NCI-H524 treated with DMSO at 0.1 percent for 48 hours (cell line): ENCODE measurements at regions not wholly inside any gene's neighbourhood (a gene's known extent, or its start where the extent isn't known, plus 50 kb on each side); places are given as distances from the start of the nearest gene placed in this dataset.

Experiments
- DNase-seq: peaks from one replicate; lab custom pipeline; 2025; lab: John Stamatoyannopoulos, UW

DNA sequence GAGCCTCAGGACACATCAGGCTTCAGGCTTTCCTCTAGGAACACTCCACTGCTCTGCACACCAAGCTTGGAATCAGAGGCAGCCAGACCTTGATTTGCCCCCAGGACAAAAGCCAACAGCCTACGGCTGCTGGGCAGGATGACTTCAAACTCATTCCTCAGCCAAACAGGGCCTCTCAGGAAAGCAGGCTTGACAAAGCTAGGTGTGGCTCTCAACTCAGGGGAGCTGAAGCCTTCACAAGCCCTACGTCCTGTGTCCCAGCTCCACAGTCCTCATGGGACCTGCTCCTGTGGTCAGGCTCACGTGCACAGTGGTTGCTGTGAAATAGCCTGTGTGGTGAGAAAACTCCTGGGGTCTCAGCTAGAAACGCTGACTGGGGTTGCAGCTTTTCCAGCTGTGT, 398.9 kb upstream of the ZNF507 start:
- no peak for DNase-seq

DNA sequence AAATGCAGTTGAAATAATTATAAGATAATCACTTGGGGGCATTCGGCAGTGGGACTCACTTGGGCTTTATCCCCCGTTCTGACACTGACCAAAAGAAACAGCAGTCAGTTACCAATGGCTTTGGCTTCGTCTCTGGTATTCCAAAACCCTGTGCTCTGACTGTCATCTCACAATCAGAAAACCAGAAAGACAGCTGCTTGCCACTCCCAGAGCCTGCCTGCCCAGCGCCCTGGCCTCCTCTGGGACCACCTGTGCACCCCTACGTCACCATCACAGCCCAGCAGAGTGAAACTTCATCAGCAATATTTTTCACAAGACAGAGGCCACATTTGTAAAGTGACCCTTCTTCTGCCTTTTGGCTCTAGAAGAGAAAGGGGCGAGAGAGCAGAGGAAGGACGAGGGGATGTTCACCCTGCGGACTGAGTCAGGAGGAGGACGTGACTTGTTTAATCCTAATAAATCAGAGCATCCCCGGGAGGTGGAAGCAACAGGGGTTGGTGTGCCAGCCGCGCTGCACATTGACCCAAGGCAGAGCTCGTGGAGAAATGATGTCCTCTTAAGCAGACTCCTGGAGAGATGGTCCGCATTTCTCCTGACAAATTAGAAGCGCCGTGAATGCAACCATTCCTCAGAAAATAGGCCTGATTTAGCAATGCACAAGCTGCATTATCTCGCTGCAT, 397.8 kb upstream of the ZNF507 start:
- no peak for DNase-seq

DNA sequence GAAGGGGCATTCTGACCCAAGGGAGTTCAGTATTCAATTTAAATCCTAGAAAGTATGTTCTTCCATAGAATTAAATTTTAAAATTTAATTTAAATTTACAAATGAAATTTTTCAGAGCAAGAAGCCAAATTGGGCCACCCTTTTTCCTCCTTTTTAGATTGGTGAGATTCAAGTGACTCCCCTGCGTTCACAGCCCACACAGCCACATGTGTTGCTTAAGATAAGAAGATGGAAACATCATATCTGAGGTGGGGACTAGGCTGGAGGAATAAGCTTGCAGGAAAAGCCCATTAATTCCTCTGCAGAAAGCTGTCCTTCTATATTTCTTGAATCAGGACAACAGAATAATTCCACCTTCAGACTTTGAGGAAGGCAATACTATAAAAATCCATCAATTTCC, 392.7 kb upstream of the ZNF507 start:
- no peak for DNase-seq

DNA sequence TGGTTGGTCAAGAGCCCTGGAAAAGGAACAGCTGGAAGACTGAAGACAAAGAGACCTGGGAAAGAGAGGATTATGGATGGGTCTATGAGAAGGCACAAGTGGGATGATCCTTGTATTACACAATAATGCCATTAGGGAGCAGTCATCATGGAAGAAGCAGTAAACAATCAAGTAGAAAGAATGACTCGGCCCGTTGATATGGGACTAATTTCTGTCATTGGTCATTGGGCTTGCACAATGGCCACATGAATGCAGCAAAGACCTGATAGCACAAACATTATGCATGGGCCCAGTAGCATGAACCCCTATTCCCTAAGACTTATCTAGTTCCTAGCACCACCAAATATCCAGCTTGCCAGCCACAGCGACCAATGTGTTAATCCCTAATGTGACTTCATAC, 390.3 kb upstream of the ZNF507 start:
- no peak for DNase-seq

DNA sequence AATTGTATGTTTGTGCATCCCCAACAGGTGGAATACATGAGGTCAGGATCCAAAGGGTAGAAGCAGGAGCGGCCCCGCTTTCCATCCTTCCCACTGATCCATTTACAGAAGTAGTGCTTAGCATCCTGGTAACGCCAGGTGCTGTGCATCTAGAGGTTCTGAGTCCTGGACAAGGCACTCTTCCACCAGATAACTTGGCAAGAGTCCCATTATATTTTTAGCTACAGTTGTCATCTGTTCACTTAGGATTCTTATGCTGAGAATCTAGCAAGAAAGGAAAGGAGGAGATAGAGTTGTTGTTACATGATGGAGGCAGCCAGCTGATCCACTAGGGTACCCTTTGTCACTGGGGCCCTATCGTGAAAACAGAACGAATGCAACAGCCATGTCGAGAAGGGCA, 389.5 kb upstream of the ZNF507 start:
- no peak for DNase-seq

DNA sequence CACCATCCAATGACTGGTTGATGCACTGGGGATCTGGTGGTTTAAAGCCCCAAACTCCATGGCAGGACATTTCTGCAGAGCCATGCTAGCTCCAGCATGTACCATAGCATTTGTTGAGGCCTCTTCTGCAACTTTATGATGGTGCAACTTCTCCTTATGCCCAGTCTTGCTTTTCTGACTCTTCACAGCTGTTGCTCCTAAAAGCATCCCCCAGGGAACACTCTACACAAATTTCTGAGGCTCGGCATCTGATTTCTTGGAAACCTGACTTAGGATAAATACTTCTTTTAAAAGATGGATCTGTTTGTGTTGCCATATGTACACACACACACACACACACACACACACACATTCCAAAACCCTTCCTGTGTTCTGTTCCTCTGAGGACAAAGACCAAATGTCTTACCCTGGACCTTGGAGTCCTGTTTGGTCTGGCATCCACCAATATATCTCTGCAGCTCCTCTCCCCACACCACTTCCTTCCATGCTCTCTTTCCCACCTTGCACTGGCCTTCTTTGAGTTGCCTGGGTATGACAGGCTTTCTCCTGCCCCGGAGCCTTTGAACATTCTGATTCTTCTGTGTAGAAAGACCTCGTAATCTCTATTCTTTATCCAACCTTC, 388.5 kb upstream of the ZNF507 start:
- DNase-seq: no peak

DNA sequence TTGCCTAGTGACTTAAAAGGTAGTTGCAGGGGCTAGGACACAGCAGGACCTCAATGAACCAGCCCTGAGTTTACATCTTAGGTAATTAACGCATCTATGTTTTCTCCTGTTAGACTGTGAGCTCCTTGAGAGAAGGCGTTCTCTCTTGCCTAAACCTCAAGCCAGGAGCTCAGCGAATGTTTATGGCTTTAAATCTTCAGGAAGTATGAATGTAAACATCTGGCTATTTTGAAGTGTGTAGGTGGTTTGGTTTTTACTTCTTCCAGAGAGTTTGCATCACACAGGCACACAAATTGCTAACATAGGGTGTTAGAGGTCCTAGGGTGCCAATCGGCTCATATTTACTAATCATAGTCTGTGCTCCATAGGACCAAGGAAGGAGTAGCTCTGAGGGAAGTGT, 387.7 kb upstream of the ZNF507 start:
- DNase-seq: no peak

DNA sequence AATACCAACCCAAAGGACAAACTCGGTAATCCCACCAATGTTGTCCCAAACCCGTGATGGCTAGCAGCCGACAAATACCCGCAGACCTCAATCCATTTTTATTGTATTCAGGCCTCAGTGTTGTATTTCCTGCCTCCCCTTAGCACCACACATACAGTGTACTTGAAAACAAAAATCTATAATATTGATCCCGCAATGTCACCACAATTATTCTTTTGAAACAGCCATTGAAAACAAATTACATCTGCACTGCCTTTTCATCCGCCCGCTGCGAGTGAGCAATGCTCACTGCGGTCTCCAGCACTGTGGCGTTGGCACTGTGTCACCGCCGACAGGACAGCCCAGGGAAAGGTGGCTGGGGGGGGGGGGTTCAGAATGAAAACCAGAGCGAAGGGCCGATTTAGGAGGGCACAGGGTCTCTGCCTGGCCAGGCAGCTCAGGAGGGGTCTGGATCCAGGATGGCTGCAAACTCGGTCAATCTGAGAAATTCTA, 385.8 kb upstream of the ZNF507 start:
- DNase-seq: no peak

DNA sequence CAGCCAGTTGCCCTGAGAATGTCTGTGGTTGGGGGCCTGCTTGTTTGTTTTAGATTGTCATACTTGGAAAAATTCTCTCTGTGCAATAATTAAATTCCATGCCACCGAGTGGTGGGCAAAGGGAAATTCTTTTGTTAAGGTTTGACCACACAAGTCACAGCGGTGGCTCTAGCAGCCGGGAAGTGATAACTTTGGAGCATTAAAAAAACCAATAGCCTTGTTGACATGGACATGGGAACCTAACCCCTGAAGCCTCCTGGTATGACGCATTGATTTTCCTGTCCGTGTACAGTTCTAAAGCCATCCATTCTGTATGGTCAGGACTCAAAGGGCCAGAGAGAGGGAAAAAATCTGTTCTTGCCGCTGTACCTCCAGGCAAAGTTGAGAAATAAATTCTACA, 384.9 kb upstream of the ZNF507 start:
- no peak for DNase-seq

DNA sequence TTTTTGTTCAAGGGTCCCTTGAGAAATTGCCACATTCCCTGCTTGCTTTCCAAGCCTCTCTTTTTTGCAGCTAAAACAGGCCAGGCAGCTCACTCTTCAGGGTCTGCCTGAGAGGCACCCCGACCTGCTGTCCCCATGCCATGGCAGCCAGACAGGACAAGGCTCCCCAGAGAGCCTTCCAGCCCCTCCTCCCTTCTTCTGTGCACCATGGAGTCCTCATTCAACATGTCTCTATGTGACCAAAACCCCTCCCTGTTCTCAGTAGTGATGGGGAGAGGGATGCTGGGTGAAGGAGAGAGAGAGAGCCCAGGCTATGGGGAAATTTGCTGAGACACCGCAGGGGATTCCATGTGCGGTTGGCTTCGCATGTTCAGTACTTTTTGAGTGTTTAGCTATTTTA, 384.2 kb upstream of the ZNF507 start:
- DNase-seq: no peak

DNA sequence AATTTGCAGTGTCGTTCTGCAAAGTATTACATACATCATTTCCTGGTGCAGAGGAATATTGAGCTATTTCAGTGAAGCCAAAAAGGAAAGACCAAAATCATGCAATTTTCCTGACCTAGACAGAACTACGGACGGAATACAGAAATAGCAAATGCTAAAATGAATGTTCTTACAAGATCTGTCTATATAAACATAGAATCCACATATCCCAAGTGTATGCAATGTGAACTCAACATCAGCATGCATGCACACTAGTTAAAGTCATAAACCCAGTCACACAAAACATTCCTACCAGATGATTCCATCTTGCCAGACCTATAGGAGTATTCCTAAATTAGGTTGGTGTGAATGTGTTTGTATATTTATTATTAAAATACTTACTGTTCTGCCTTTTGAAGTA, 383.7 kb upstream of the ZNF507 start:
- DNase-seq: no peak

DNA sequence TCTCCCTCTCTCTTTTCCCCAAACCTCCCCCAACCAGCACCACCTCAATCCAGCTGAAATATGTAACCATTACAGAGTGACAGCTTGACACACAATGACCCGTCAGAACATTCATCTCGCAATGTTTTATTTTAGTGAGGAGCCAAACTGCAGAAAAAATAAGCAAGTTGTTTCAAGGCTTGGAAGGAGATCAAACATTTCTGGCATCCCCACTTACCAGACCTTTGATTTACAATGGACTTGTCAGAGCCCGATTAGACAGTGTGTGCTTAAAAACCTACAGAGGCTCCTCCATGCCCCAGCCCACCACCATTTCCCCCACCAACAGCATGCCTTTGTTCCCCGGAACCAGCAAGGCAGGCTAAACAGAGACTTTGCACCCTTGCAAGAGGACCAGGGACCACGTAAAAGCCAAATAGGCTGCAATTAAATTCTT, 382.8 kb upstream of the ZNF507 start:
- DNase-seq: no peak

DNA sequence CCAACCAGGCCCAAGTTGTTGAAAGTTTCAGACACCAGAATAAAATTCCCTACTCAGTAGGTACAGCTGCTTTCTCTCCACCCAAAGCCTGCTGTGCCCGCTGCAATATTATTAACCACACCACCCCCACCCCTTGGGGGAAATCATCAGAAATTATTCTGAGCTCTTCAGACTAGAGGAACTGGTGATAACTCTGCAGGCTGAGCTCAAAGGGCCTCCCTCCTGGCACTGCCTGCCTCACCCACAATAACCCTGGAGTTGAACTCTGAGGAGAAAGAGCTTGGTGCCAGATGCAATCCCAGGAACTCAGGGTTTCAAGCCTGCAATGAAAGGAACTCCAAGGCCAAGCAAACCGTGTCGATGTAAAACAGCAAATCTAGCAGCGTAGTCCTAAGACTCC, 381.7 kb upstream of the ZNF507 start:
- DNase-seq: no peak

DNA sequence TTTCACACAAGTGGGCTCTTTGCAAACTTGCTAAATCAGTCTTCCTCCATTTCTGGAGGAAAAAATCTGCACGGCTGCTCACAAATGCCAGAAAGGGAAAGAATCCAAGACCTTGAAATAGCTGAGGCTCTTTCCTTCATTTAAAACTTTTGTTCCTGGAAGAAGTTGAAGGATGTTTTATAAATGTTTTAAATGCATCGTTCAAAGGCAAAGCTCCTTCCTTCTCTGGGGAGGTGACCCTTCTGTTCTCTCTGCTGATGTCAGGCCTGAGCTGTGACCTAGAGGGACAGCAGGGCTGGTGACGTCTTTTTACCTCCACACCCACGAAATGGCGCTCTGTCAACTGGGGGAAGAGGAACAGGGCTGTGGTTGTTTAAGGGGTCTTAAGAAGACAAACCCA, 376.4 kb upstream of the ZNF507 start:
- DNase-seq: no peak

DNA sequence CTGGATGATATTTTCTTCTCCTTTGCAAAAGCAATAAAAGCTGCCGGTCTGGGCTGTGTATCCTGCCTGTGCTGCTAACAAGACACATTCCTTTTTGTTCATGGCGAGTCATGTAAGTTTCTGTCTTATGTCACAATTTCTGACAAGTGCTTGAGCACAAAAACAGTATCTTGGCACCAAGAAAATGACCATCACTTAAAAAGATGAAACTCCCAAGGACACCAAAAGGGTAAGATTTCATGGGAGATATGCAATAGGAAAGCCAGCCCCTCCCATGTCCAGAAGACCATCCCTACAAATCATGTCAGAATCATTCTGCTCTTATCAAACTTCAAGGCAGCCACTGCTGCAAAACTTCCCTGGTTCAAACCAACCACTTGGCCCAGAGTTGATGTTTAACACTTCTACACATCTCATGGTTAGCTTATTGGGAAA, 375.4 kb upstream of the ZNF507 start:
- DNase-seq: no peak

DNA sequence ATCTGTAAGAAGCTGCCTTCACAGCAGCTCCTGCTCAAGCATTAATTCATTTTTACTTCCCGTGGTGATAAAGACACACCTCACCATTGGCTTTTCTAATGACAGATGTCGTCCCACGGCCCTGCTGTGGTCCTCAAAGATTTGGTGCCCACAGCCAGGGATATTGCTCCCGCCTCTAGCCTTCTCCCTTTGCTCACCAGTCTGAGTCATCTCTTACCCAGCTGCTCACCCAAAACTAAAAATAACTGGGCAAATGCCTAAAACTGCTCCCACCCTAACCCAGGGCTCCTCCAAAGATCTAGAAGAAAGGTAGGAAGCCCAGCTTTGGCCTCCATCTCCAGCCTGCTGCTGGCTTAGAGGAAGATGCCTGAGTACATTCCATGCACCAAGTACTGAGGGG, 371.1 kb upstream of the ZNF507 start:
- no peak for DNase-seq

DNA sequence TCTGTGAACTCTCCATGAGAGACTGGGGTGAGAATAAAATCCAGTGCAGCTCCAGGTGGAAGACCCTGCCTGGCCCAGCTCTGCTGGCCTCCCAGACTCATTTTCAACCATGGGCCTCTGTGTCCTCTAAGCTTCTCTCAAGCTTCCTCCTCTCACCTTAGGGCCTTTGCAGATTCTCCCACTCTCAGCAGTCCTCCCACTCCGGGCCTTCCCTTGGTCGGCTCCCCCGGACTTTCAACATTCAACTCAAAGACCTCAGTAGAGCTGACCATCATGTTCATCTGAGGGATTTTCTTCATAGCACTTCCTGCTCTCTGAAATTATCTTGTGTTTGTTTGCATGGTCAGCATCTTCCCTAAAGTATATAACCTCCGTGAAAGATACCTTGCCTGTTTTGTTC, 370.5 kb upstream of the ZNF507 start:
- no peak for DNase-seq

DNA sequence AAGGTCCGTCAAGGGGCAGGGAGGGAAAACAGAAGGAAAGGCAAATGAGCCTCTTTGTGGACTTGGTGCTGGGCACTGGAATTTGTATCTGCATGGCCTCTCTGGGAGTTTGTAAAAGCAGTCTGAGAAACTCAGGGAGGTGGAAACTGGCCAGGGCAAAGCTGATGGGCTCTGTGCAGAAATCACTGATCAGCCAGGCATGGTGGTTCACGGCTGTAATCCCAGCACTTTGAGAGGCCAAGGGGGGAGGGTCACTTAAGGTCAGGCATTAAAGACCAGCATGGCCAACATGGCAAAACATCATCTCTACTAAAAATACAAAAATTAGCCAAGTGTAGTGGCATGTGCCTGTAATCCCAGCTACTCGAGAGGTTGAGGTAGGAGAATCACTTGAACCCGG, 369.9 kb upstream of the ZNF507 start:
- no peak for DNase-seq

DNA sequence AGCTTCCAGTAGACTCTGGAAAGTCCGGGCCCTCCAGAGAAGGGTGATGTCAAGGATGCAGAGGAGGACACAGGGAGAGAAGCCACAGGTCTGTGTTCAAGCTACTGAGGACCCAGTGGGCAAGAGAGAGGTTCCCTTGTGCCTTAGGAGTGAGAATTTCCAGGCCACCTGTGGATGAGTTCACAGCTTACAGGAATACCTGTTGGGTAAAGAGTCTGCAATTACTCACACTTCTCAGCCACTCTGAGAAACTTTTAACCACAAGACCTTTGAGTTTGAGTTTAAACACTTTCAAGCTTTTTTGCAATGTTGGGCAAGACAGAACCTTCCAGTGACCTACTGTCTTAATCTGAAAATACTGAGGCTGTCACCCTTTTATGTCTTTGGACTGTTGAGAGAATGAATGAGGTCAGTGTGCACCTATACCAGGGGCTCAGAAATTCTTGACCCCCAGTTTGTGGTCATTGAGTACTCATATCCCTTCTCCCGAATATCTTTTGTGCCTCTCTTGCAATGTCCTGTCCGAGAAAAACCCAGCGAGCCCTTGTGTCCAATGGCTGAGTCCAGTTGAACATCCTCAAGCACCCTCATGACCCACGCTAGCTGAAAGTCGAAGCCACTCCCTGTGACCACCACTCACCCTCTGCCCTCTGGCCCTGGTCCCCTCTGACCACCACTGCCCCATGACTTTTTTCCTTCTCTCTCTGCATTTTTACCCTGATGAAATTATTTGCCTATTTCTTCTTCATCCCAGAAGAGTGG, 368.5 kb upstream of the ZNF507 start:
- DNase-seq: no peak

DNA sequence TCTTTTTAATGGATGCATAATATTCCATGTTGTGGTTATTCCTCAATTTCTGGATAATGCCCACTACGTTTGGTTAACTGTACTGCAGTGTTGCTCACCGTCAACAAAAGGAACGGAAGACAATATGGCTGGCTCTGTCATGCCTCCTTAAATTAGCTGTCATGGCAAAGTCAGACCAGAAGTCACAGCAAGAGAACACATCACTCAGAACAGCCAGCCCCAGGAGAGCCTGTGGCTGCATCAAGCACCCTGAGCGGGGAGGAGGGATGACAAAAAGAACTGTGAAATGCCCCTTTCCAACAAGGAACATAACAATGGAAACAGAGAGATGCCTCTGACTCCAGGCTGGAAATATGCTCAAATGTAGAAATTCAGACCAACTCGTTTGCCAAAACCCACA, 366.0 kb upstream of the ZNF507 start:
- no peak for DNase-seq

DNA sequence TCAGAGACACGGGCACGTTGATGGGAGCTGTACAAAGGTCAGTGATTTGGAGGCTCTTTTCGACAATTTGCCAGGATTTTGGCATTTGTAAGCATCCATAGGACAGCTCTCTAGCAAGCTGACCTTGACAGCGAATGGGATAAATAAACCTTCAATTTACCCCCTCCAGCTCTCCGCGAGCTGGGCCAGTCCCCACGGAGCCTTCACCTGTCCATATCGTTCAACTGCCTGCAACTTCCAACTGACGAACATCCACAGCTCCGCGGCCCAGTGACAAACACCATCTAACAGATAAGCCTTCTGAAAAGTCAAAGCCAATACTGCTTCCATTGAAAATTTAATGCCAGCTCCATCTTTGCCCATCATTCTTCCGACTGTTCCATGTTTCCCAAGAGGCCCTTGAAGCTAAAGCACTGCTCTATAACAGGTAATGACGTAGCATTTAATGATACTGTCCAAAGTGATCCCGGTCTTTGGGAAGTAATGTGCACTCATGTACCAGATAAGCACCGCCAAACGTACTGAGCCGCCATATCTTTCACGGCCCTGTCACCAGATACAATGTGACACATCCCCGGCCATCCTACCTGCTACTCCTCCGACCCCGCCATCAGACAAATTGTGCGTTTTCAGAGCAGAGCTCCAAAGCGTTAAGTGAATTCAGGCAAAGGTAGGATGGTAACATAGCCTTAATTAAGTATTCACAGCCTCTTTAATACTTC, 365.3 kb upstream of the ZNF507 start:
- no peak for DNase-seq

DNA sequence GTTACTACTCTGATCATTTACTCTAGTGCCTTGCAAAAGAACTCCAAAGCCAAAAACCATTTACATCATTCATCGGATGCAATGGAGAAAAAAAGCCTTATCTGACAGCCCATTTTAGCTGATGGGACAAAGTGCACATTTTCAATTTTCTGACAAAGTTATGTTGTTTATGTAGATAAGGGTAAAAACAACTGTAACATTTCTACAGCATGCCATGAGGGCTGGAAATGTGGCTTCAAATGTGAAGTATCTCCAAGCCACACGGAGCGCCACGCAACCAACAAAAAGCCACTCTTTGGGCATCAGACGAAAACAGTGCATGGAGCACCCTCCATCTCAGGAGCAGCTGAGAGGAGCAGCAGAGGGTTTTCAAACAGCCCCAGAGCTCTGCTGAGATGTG, 364.6 kb upstream of the ZNF507 start:
- no peak for DNase-seq

DNA sequence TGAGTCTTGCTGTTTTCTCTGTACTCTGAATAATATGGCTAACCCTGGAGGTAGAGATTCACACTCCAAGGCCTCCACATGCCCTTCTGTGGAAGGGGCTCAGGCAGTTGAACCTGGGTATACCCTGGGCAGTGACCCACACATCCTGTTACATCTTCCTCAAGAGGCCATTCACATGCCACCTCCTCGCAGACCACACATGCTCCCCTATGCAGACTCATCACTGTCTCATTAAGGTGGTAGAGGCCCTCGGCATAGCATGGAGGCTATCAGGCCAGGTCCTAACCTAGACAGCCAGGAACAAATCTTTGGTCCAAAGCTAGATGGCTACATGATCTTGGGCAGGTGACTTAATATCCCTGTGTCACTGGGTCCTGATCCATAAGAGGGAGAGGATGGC, 363.9 kb upstream of the ZNF507 start:
- DNase-seq: no peak
